SK-N-SH (cell line): ENCODE measurements at regions not wholly inside any gene's neighbourhood (a gene's known extent, or its start where the extent isn't known, plus 50 kb on each side); places are given as distances from the start of the nearest gene placed in this dataset.

Source experiments
- CTCF ChIA-PET: fragments of 300-600, 350-600 bp; formaldehyde crosslinking; extraction: SDS; loops from one replicate; lab custom pipeline; 2021; lab: Yijun Ruan, JAX
- POLR2A ChIA-PET: fragments of 350-600 bp; sonication (Branson Sonifier 250); formaldehyde crosslinking; extraction: SDS; loops from one replicate; lab custom pipeline; 2020; ENCODE audit warnings: antibody characterized with exemption, inconsistent platforms; lab: Yijun Ruan, JAX
- DNase-seq: peaks from one replicate; pipeline ENCODE4 v3.0.0; 2012
- H2AFZ ChIP-seq: fragments of 200-600 bp; sonication (generic); 2 replicates; pipeline ENCODE4 v1.8.1; 2016; ENCODE audit warnings: antibody characterized with exemption, mild to moderate bottlenecking, low read depth
- H3F3A ChIP-seq: fragments of 200-600 bp; sonication (generic); replicated peaks from 2 replicates; pipeline ENCODE3; 2016; ENCODE audit warnings: antibody characterized with exemption, mild to moderate bottlenecking; ENCODE audit not compliant: insufficient read depth
- H3K27ac ChIP-seq, 2 experiments: fragments of 200-500 bp in 1 of 2; fragments of 200-600 bp in 1 of 2; sonication (Bioruptor generic) in 1 of 2; sonication (generic), shearing (Covaris generic) in 1 of 2; 2 replicates each; pipeline versions ENCODE4 v1.5.1 to v1.6.1; 2014 to 2016; ENCODE audit warnings: low read depth in 2 of 2, inconsistent platforms in 1 of 2, low read length in 1 of 2, mild to moderate bottlenecking in 1 of 2, mixed read lengths in 1 of 2
- H3K27me3 ChIP-seq: fragments of 200-600 bp; sonication (generic), shearing (Covaris generic); 2 replicates; pipeline ENCODE4 v1.6.1; 2016; ENCODE audit warnings: mixed run types; ENCODE audit not compliant: insufficient read depth
- H3K36me3 ChIP-seq, 2 experiments: fragments of 200-500 bp in 1 of 2; fragments of 200-600 bp in 1 of 2; sonication (Bioruptor generic) in 1 of 2; sonication (generic) in 1 of 2; replicated peaks in 1 of 2; 2 replicates each; pipeline versions ENCODE3 to v1.5.1; 2014 to 2016; ENCODE audit warnings: low read length in 1 of 2, mild to moderate bottlenecking in 1 of 2; ENCODE audit not compliant: insufficient read depth in 2 of 2, control insufficient read depth in 1 of 2
- H3K4me1 ChIP-seq, 2 experiments: fragments of 200-500 bp in 1 of 2; fragments of 200-600 bp in 1 of 2; sonication (Bioruptor generic) in 1 of 2; sonication (generic), shearing (Covaris generic) in 1 of 2; 2 replicates each; pipeline versions ENCODE4 v1.5.1 to v1.6.1; 2014 to 2016; ENCODE audit warnings: low read depth in 1 of 2, low read length in 1 of 2, mixed run types in 1 of 2; ENCODE audit not compliant: insufficient read depth in 2 of 2, control insufficient read depth in 1 of 2
- H3K4me2 ChIP-seq: fragments of 200-600 bp; sonication (generic), shearing (Covaris generic); 2 replicates; pipeline ENCODE4 v1.6.1; 2017; ENCODE audit warnings: mixed run types
- H3K4me3 ChIP-seq, 2 experiments: fragments of 200-500 bp in 1 of 2; fragments of 200-600 bp in 1 of 2; sonication (Bioruptor generic) in 1 of 2; sonication (generic), shearing (Covaris generic) in 1 of 2; 2 replicates each; pipeline versions ENCODE4 v1.5.1 to v1.8.1; 2014 to 2016; ENCODE audit warnings: low read depth in 2 of 2, inconsistent platforms in 1 of 2, low read length in 1 of 2, mild to moderate bottlenecking in 1 of 2, mixed read lengths in 1 of 2, moderate library complexity in 1 of 2
- H3K79me2 ChIP-seq: fragments of 200-600 bp; sonication (generic); 2 replicates; pipeline ENCODE4 v1.8.1; 2017; ENCODE audit warnings: mild to moderate bottlenecking; ENCODE audit not compliant: insufficient read depth
- H3K9ac ChIP-seq: fragments of 200-600 bp; sonication (generic); 2 replicates; pipeline ENCODE4 v1.6.1; 2017; ENCODE audit warnings: mixed run types
- H3K9me2 ChIP-seq: fragments of 200-600 bp; sonication (generic); 2 replicates; pipeline ENCODE4 v1.6.1; 2017; ENCODE audit warnings: mixed run types
- H3K9me3 ChIP-seq: fragments of 200-600 bp; sonication (generic); 2 replicates; pipeline ENCODE4 v1.6.1; 2017; ENCODE audit warnings: mixed run types, mild to moderate bottlenecking, moderate library complexity
- H4K20me1 ChIP-seq: fragments of 200-600 bp; sonication (generic); 2 replicates; pipeline ENCODE4 v1.6.1; 2017; ENCODE audit warnings: mild to moderate bottlenecking, mixed run types; ENCODE audit not compliant: insufficient read depth
- EZH2phosphoT487 ChIP-seq: fragments of 200-600 bp; sonication (generic); IDR thresholded peaks from 2 replicates; pipeline ENCODE4 v1.6.1; 2017; ENCODE audit warnings: low read depth, mixed run types, mild to moderate bottlenecking, antibody characterized with exemption, moderate library complexity, borderline replicate concordance
- FOSL2 ChIP-seq: IDR thresholded peaks from 2 replicates; pipeline ENCODE4 v1.4.0; 2012; ENCODE audit warnings: low read depth, mild to moderate bottlenecking, moderate library complexity, borderline replicate concordance
- FOXM1 ChIP-seq: IDR thresholded peaks from 2 replicates; pipeline ENCODE4 v1.4.0; 2012; ENCODE audit warnings: low read depth, mild to moderate bottlenecking
- GABPA ChIP-seq: IDR thresholded peaks from 2 replicates; pipeline ENCODE4 v1.4.0; 2012; ENCODE audit warnings: low read depth, mild to moderate bottlenecking
- GATA2 ChIP-seq: sonication (generic); formaldehyde crosslinking; IDR thresholded peaks from 2 replicates; pipeline ENCODE4 v1.5.0; 2020; ENCODE audit warnings: mild to moderate bottlenecking, missing genetic modification reagents
- MEF2A ChIP-seq: IDR thresholded peaks from 2 replicates; pipeline ENCODE4 v1.4.0; 2012; ENCODE audit warnings: low read depth, borderline replicate concordance
- MXI1 ChIP-seq: IDR thresholded peaks from 2 replicates; pipeline ENCODE4 v1.6.1; 2012; ENCODE audit warnings: mild to moderate bottlenecking, low read depth, low read length, improper control_type of control experiment
- POLR2AphosphoS5 ChIP-seq: IDR thresholded peaks from 2 replicates; pipeline ENCODE4 v1.6.1; 2012; ENCODE audit warnings: low read depth, low read length
- RFX5 ChIP-seq: IDR thresholded peaks from 2 replicates; pipeline ENCODE4 v1.6.1; 2012; ENCODE audit warnings: mild to moderate bottlenecking, improper control_type of control experiment, low read length
- RXRA ChIP-seq: IDR thresholded peaks from 2 replicates; pipeline ENCODE4 v1.4.0; 2012; ENCODE audit warnings: low read depth, mild to moderate bottlenecking, borderline replicate concordance
- YY1 ChIP-seq: IDR thresholded peaks from 2 replicates; pipeline ENCODE4 v1.4.0; 2012; ENCODE audit warnings: low read depth, mild to moderate bottlenecking
- WGBS: methylation state at CpG from one replicate; pipeline ENCODE4 v1.1.6; 2017; ENCODE audit warnings: low lambda C conversion rate; 5-methylcytosine and 5-hydroxymethylcytosine counted together
- TF ChIP-seq, protein P1 (sequence below): IDR thresholded peaks from 2 replicates; pipeline ENCODE4 v1.4.0; 2012; ENCODE audit warnings: low read depth
- TF ChIP-seq, protein P2 (sequence below): IDR thresholded peaks from 2 replicates; pipeline ENCODE4 v1.4.0; 2012; ENCODE audit warnings: low read depth, borderline replicate concordance
- TF ChIP-seq, protein P3 (sequence below): IDR thresholded peaks from 2 replicates; pipeline ENCODE4 v1.4.0; 2012; ENCODE audit warnings: low read depth, borderline replicate concordance
- TF ChIP-seq, protein P4 (sequence below): fragments of 150-350 bp; IDR thresholded peaks from 2 replicates; pipeline ENCODE4 v1.6.1; 2016; ENCODE audit warnings: mild to moderate bottlenecking, low read depth, low read length
- TF ChIP-seq, protein P5 (sequence below): IDR thresholded peaks from 2 replicates; pipeline ENCODE4 v1.6.1; 2012; ENCODE audit warnings: mild to moderate bottlenecking, low read depth, low read length, moderate library complexity
- TF ChIP-seq, protein P6 (sequence below): fragments of 200-600 bp; sonication (generic); IDR thresholded peaks from 2 replicates; pipeline ENCODE4 v1.6.1; 2017; ENCODE audit warnings: antibody characterized with exemption, mild to moderate bottlenecking, moderate library complexity

DNA sequence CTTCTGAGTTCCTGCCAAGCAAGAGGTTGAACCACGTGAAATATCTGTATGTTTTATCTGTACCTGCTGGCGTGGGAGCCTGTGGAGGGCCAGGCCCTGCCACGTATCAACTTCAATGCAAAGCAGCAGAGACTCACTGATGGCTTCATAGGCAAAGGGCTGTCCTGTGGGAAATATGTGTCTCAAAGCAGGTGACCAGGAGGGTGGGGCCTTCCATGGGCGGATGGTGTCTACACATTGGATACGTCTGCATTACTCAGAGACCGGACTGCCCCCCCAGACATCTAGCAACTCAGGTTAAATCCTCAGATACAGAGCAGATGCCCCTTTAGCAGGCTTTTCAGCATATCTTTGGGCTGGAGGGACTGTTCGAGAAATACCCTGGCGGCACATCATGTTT lies 210.8 kb upstream of the C1orf174 start:
- no peak for TF ChIP-seq YY1
- TF ChIP-seq GATA2 (CRISPR knock-in tag), result no peak
- no peak for TF ChIP-seq EZH2phosphoT487
- no peak for TF ChIP-seq RXRA
- TF ChIP-seq MXI1, result no peak
- TF ChIP-seq, protein P1, sequence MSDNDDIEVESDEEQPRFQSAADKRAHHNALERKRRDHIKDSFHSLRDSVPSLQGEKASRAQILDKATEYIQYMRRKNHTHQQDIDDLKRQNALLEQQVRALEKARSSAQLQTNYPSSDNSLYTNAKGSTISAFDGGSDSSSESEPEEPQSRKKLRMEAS, result no peak
- TF ChIP-seq FOSL2, result no peak
- TF ChIP-seq, protein P2, sequence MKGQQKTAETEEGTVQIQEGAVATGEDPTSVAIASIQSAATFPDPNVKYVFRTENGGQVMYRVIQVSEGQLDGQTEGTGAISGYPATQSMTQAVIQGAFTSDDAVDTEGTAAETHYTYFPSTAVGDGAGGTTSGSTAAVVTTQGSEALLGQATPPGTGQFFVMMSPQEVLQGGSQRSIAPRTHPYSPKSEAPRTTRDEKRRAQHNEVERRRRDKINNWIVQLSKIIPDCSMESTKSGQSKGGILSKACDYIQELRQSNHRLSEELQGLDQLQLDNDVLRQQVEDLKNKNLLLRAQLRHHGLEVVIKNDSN, result no peak
- TF ChIP-seq, protein P3, sequence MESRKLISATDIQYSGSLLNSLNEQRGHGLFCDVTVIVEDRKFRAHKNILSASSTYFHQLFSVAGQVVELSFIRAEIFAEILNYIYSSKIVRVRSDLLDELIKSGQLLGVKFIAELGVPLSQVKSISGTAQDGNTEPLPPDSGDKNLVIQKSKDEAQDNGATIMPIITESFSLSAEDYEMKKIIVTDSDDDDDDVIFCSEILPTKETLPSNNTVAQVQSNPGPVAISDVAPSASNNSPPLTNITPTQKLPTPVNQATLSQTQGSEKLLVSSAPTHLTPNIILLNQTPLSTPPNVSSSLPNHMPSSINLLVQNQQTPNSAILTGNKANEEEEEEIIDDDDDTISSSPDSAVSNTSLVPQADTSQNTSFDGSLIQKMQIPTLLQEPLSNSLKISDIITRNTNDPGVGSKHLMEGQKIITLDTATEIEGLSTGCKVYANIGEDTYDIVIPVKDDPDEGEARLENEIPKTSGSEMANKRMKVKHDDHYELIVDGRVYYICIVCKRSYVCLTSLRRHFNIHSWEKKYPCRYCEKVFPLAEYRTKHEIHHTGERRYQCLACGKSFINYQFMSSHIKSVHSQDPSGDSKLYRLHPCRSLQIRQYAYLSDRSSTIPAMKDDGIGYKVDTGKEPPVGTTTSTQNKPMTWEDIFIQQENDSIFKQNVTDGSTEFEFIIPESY, result no peak
- Histone ChIP-seq H3K27me3 (no peaks in the 10 kb centered on the region), H3K4me2 (no peak overlapping the region), H3K4me1 (no peaks in the 10 kb centered on the region; a peak in 1 of 4 replicates), H2AFZ (no peak overlapping the region), H3K79me2 (no peaks in the 10 kb centered on the region), H3K4me3 (no peak overlapping the region), H3K27ac (no peak overlapping the region), H3K9me3 (no peaks in the 10 kb centered on the region), H3F3A (no peaks in the 10 kb centered on the region), H3K9ac (no peak overlapping the region), H4K20me1 (no peaks in the 10 kb centered on the region), H3K36me3 (no peaks in the 10 kb centered on the region), H3K9me2 (no peaks in the 10 kb centered on the region)
- WGBS, result 49% methylated on average over 5 of the region's 8 CpGs
- no peak for DNase-seq
- ChIA-PET POLR2A (no interaction called here), CTCF (interaction anchor here (1.3 kb wide), 1 partner anchor 12 kb away, joined by 4 read pairs; no protein-coding TSS in a partner anchor)

DNA sequence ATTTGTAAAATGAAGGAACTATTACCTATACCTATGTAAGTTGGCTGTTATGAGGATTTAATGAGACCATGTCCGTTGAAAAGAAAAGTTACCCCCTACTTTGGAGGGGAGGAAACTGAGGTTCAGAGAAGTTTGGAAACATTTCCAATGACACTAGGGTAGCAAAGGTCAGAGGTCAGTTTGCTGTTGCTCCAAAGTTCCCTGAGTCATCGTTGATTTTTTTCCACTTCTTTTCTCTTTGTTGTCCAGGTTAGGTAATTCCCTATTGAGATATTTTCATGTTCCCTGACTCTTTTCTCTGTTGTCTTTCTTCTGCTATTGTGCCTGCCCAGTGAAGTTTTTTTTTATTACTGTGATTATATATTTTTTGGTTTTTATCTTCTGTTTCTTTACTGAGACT lies 213.8 kb upstream of the C1orf174 start:
- Histone ChIP-seq H3K36me3 (no peaks in the 10 kb centered on the region), H3K27me3 (no peaks in the 10 kb centered on the region), H3K4me1 (no peaks in the 10 kb centered on the region; a peak in 1 of 4 replicates), H3K9me3 (no peaks in the 10 kb centered on the region), H2AFZ (no peak overlapping the region), H3K27ac (no peak overlapping the region), H3K4me3 (no peak overlapping the region), H3K9ac (no peak overlapping the region), H3K9me2 (no peaks in the 10 kb centered on the region), H3K79me2 (no peaks in the 10 kb centered on the region), H4K20me1 (no peaks in the 10 kb centered on the region), H3F3A (no peaks in the 10 kb centered on the region), H3K4me2 (no peak overlapping the region)
- 11% methylated on average over 2 of the region's 2 CpGs for WGBS
- DNase-seq, result no peak
- ChIA-PET POLR2A (no interaction called here), CTCF (interaction anchor here (0.9 kb wide), 1 partner anchor 12 kb away, joined by 4 read pairs; no protein-coding TSS in a partner anchor)
- TF ChIP-seq RXRA, result no peak
- TF ChIP-seq FOSL2, result no peak
- TF ChIP-seq, protein P4, sequence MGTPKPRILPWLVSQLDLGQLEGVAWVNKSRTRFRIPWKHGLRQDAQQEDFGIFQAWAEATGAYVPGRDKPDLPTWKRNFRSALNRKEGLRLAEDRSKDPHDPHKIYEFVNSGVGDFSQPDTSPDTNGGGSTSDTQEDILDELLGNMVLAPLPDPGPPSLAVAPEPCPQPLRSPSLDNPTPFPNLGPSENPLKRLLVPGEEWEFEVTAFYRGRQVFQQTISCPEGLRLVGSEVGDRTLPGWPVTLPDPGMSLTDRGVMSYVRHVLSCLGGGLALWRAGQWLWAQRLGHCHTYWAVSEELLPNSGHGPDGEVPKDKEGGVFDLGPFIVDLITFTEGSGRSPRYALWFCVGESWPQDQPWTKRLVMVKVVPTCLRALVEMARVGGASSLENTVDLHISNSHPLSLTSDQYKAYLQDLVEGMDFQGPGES, result no peak
- TF ChIP-seq EZH2phosphoT487, result no peak
- no peak for TF ChIP-seq FOXM1
- no peak for TF ChIP-seq RFX5
- no peak for TF ChIP-seq GABPA
- TF ChIP-seq POLR2AphosphoS5, result no peak
- TF ChIP-seq, protein P5, sequence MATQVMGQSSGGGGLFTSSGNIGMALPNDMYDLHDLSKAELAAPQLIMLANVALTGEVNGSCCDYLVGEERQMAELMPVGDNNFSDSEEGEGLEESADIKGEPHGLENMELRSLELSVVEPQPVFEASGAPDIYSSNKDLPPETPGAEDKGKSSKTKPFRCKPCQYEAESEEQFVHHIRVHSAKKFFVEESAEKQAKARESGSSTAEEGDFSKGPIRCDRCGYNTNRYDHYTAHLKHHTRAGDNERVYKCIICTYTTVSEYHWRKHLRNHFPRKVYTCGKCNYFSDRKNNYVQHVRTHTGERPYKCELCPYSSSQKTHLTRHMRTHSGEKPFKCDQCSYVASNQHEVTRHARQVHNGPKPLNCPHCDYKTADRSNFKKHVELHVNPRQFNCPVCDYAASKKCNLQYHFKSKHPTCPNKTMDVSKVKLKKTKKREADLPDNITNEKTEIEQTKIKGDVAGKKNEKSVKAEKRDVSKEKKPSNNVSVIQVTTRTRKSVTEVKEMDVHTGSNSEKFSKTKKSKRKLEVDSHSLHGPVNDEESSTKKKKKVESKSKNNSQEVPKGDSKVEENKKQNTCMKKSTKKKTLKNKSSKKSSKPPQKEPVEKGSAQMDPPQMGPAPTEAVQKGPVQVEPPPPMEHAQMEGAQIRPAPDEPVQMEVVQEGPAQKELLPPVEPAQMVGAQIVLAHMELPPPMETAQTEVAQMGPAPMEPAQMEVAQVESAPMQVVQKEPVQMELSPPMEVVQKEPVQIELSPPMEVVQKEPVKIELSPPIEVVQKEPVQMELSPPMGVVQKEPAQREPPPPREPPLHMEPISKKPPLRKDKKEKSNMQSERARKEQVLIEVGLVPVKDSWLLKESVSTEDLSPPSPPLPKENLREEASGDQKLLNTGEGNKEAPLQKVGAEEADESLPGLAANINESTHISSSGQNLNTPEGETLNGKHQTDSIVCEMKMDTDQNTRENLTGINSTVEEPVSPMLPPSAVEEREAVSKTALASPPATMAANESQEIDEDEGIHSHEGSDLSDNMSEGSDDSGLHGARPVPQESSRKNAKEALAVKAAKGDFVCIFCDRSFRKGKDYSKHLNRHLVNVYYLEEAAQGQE, result no peak
- TF ChIP-seq MEF2A, result no peak
- TF ChIP-seq, protein P6, sequence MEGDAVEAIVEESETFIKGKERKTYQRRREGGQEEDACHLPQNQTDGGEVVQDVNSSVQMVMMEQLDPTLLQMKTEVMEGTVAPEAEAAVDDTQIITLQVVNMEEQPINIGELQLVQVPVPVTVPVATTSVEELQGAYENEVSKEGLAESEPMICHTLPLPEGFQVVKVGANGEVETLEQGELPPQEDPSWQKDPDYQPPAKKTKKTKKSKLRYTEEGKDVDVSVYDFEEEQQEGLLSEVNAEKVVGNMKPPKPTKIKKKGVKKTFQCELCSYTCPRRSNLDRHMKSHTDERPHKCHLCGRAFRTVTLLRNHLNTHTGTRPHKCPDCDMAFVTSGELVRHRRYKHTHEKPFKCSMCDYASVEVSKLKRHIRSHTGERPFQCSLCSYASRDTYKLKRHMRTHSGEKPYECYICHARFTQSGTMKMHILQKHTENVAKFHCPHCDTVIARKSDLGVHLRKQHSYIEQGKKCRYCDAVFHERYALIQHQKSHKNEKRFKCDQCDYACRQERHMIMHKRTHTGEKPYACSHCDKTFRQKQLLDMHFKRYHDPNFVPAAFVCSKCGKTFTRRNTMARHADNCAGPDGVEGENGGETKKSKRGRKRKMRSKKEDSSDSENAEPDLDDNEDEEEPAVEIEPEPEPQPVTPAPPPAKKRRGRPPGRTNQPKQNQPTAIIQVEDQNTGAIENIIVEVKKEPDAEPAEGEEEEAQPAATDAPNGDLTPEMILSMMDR, result no peak
